OCI-M1 (cell line): ENCODE measurements at regions not wholly inside any gene's neighbourhood (a gene's known extent, or its start where the extent isn't known, plus 50 kb on each side); places are given as distances from the start of the nearest gene placed in this dataset.
"Not testable (repeated sequence)": the region's sequence is repeated elsewhere in the genome, so short reads cannot be mapped to it uniquely, and the experiment has no call there.

Experiments used
- DNase-seq: peaks from one replicate; lab custom pipeline; 2025; lab: John Stamatoyannopoulos, UW

- DNase-seq: not testable (repeated sequence)
These were observed 280.8 kb downstream of the BCL2L11 start for GRCh38 chr2:111401270-111402140.

- not testable (repeated sequence) for DNase-seq
These were observed 281.7 kb downstream of the BCL2L11 start for GRCh38 chr2:111402450-111402849.

GRCh38 chr2:111403287-111403686 is 282.6 kb downstream of the BCL2L11 start:
- DNase-seq: not testable (repeated sequence)

GRCh38 chr2:111406616-111407015 is 285.9 kb downstream of the BCL2L11 start:
- not testable (repeated sequence) for DNase-seq

- not testable (repeated sequence) for DNase-seq
These were observed 287.0 kb downstream of the BCL2L11 start for GRCh38 chr2:111407632-111408194.

- not testable (repeated sequence) for DNase-seq
These were observed 290.2 kb downstream of the BCL2L11 start for GRCh38 chr2:111410868-111411406.

- DNase-seq: not testable (repeated sequence)
These were observed 291.4 kb downstream of the BCL2L11 start for GRCh38 chr2:111411867-111412681.

- DNase-seq: not testable (repeated sequence)
These were observed 292.3 kb downstream of the BCL2L11 start for GRCh38 chr2:111412841-111413650.

GRCh38 chr2:111413950-111414349 is 293.2 kb downstream of the BCL2L11 start:
- not testable (repeated sequence) for DNase-seq

GRCh38 chr2:111415765-111416743 is 295.3 kb downstream of the BCL2L11 start:
- DNase-seq: not testable (repeated sequence)

- DNase-seq: not testable (repeated sequence)
These were observed 296.3 kb downstream of the BCL2L11 start for GRCh38 chr2:111417026-111417425.

GRCh38 chr2:111418091-111418875 is 297.6 kb downstream of the BCL2L11 start:
- not testable (repeated sequence) for DNase-seq

- DNase-seq: not testable (repeated sequence)
These were observed 299.4 kb downstream of the BCL2L11 start for GRCh38 chr2:111420074-111420473.

GRCh38 chr2:111420835-111421234 is 300.1 kb downstream of the BCL2L11 start:
- DNase-seq: not testable (repeated sequence)

GRCh38 chr2:111421949-111422348 is 301.2 kb downstream of the BCL2L11 start:
- DNase-seq: not testable (repeated sequence)

GRCh38 chr2:111422562-111422961 is 301.8 kb downstream of the BCL2L11 start:
- not testable (repeated sequence) for DNase-seq

- not testable (repeated sequence) for DNase-seq
These were observed 302.5 kb downstream of the BCL2L11 start for GRCh38 chr2:111423184-111423583.

- DNase-seq: not testable (repeated sequence)
These were observed 303.5 kb downstream of the BCL2L11 start for GRCh38 chr2:111424176-111424575.

- not testable (repeated sequence) for DNase-seq
These were observed 304.2 kb downstream of the BCL2L11 start for GRCh38 chr2:111424851-111425309.
